SK-N-SH treated with all-trans-retinoic acid at 6 μM for 48 hours (cell line): ENCODE measurements at regions not wholly inside any gene's neighbourhood (a gene's known extent, or its start where the extent isn't known, plus 50 kb on each side); places are given as distances from the start of the nearest gene placed in this dataset.

Experiments used
- ATAC-seq: fragments of 200-7000 bp; cut with Tn5 transposase; 3 replicates; pipeline ENCODE4 v1.9.1; 2020; ENCODE audit warnings: mild to moderate bottlenecking, moderate library complexity
- ARNTL ChIP-seq: fragments of 450-650 bp; formaldehyde crosslinking; IDR thresholded peaks from 2 replicates; pipeline ENCODE4 v1.5.0; 2020; ENCODE audit warnings: low read depth, mild to moderate bottlenecking, moderate library complexity, borderline replicate concordance
- BACH2 ChIP-seq: fragments of 250-450 bp; sonication (Bioruptor Pico); IDR thresholded peaks from 2 replicates; pipeline ENCODE4 v1.9.0; 2021; ENCODE audit warnings: mild to moderate bottlenecking, borderline replicate concordance
- GLIS3 ChIP-seq: fragments of 250-450 bp; sonication (Bioruptor Pico); IDR thresholded peaks from 2 replicates; pipeline ENCODE4 v1.5.0; 2020; ENCODE audit warnings: mild to moderate bottlenecking, moderate library complexity
- ISL1 ChIP-seq: fragments of 250-450 bp; sonication (Bioruptor Pico); IDR thresholded peaks from 2 replicates; pipeline ENCODE4 v2.1.2; 2022; ENCODE audit warnings: mild to moderate bottlenecking, moderate library complexity
- OSR1 ChIP-seq: fragments of 250-450 bp; sonication (Bioruptor Pico); IDR thresholded peaks from 2 replicates; pipeline ENCODE4 v1.8.0; 2022; ENCODE audit warnings: moderate library complexity, mild to moderate bottlenecking, inconsistent platforms
- PPARA ChIP-seq: fragments of 250-450 bp; sonication (Bioruptor Pico); IDR thresholded peaks from 2 replicates; pipeline ENCODE4 v1.5.0; 2020; ENCODE audit warnings: mild to moderate bottlenecking, borderline replicate concordance
- RARB ChIP-seq: fragments of 250-450 bp; sonication (Bioruptor Pico); IDR thresholded peaks from 2 replicates; pipeline ENCODE4 v1.8.0; 2021; ENCODE audit warnings: mild to moderate bottlenecking, moderate library complexity
- SNAI2 ChIP-seq: fragments of 250-450 bp; sonication (Bioruptor Pico); IDR thresholded peaks from 2 replicates; pipeline ENCODE4 v1.5.0; 2020; ENCODE audit warnings: mild to moderate bottlenecking, moderate library complexity
- TCF4 ChIP-seq: fragments of 250-450 bp; sonication (Bioruptor Pico); IDR thresholded peaks from 2 replicates; pipeline ENCODE4 v1.8.0; 2021; ENCODE audit warnings: mild to moderate bottlenecking, moderate library complexity, borderline replicate concordance
- TOX ChIP-seq: fragments of 250-450 bp; sonication (Bioruptor Pico); IDR thresholded peaks from 2 replicates; pipeline ENCODE4 v1.8.0; 2021; ENCODE audit warnings: mild to moderate bottlenecking, moderate library complexity, borderline replicate concordance
- ZC3H10 ChIP-seq: fragments of 250-450 bp; sonication (Bioruptor Pico); IDR thresholded peaks from 2 replicates; pipeline ENCODE4 v1.5.1; 2021; ENCODE audit warnings: mild to moderate bottlenecking, moderate library complexity
- ZFP3 ChIP-seq: fragments of 250-450 bp; sonication (Bioruptor Pico); IDR thresholded peaks from 2 replicates; pipeline ENCODE4 v1.5.0; 2020; ENCODE audit warnings: mild to moderate bottlenecking, moderate library complexity
- ZFP30 ChIP-seq: fragments of 450-650 bp; formaldehyde crosslinking; IDR thresholded peaks from 2 replicates; pipeline ENCODE4 v1.5.0; 2022; ENCODE audit warnings: mild to moderate bottlenecking, moderate library complexity
- ZNF565 ChIP-seq: fragments of 450-650 bp; formaldehyde crosslinking; conservative IDR thresholded peaks from 2 replicates; pipeline ENCODE4 v1.5.0; 2020; ENCODE audit warnings: low read depth, mild to moderate bottlenecking, moderate library complexity
- ZNF8 ChIP-seq: fragments of 450-650 bp; formaldehyde crosslinking; IDR thresholded peaks from 2 replicates; pipeline ENCODE4 v1.5.0; 2020; ENCODE audit warnings: mild to moderate bottlenecking, moderate library complexity
- TF ChIP-seq, protein P1 (sequence below): fragments of 250-450 bp; sonication (Bioruptor Pico); IDR thresholded peaks from 2 replicates; pipeline ENCODE4 v1.5.0; 2020; ENCODE audit warnings: mild to moderate bottlenecking, moderate library complexity
- TF ChIP-seq, protein P2 (sequence below): fragments of 250-450 bp; sonication (Bioruptor Pico); IDR thresholded peaks from 2 replicates; pipeline ENCODE4 v1.8.0; 2021; ENCODE audit warnings: low read depth, mild to moderate bottlenecking, moderate library complexity, borderline replicate concordance
- TF ChIP-seq, protein P3 (sequence below): fragments of 250-450 bp; sonication (Bioruptor Pico); IDR thresholded peaks from 2 replicates; pipeline ENCODE4 v1.5.1; 2021; ENCODE audit warnings: mild to moderate bottlenecking, moderate library complexity
- TF ChIP-seq, protein P4 (sequence below): fragments of 250-450 bp; sonication (Bioruptor Pico); IDR thresholded peaks from 2 replicates; pipeline ENCODE4 v1.8.0; 2020; ENCODE audit warnings: mild to moderate bottlenecking, moderate library complexity, borderline replicate concordance
- TF ChIP-seq, protein P5 (sequence below): fragments of 250-450 bp; sonication (Bioruptor Pico); IDR thresholded peaks from 2 replicates; pipeline ENCODE4 v1.5.1; 2020; ENCODE audit warnings: low read depth, mild to moderate bottlenecking, moderate library complexity

DNA sequence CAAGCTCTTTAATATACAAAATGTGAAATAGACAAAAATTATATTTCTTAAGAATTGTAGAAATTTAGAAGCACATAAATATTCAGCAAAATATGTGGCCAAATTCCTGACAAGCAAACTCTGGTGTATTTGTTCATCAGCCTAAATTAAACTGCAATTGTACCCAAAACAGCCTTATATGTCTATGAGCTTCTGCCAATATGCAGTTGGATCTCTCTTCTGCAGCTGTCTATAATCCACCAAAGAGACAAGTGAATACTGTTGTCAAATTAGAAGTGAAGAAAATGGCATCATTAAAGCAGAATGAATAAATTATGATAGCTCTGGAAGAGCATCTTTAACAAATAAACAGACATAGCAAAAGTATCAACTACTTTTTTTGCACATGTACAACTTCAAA, 755.7 kb downstream of the GRIK2 start:
- no peak for ATAC-seq
- TF ChIP-seq SNAI2 (CRISPR knock-in tag) (no peak), ZFP30 (no peak), ZNF565 (CRISPR knock-in tag) (no peak), ZFP3 (no peak), PPARA (CRISPR knock-in tag) (no peak), TCF4 (CRISPR knock-in tag) (no peak), ARNTL (CRISPR knock-in tag) (no peak), ZC3H10 (CRISPR knock-in tag) (no peak), TOX (CRISPR knock-in tag) (no peak), ZNF8 (CRISPR knock-in tag) (no peak), GLIS3 (CRISPR knock-in tag) (no peak), RARB (CRISPR knock-in tag) (no peak)
- TF ChIP-seq, protein P1, sequence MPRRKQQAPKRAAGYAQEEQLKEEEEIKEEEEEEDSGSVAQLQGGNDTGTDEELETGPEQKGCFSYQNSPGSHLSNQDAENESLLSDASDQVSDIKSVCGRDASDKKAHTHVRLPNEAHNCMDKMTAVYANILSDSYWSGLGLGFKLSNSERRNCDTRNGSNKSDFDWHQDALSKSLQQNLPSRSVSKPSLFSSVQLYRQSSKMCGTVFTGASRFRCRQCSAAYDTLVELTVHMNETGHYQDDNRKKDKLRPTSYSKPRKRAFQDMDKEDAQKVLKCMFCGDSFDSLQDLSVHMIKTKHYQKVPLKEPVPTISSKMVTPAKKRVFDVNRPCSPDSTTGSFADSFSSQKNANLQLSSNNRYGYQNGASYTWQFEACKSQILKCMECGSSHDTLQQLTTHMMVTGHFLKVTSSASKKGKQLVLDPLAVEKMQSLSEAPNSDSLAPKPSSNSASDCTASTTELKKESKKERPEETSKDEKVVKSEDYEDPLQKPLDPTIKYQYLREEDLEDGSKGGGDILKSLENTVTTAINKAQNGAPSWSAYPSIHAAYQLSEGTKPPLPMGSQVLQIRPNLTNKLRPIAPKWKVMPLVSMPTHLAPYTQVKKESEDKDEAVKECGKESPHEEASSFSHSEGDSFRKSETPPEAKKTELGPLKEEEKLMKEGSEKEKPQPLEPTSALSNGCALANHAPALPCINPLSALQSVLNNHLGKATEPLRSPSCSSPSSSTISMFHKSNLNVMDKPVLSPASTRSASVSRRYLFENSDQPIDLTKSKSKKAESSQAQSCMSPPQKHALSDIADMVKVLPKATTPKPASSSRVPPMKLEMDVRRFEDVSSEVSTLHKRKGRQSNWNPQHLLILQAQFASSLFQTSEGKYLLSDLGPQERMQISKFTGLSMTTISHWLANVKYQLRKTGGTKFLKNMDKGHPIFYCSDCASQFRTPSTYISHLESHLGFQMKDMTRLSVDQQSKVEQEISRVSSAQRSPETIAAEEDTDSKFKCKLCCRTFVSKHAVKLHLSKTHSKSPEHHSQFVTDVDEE (CRISPR knock-in tag): no peak
- TF ChIP-seq, protein P2, sequence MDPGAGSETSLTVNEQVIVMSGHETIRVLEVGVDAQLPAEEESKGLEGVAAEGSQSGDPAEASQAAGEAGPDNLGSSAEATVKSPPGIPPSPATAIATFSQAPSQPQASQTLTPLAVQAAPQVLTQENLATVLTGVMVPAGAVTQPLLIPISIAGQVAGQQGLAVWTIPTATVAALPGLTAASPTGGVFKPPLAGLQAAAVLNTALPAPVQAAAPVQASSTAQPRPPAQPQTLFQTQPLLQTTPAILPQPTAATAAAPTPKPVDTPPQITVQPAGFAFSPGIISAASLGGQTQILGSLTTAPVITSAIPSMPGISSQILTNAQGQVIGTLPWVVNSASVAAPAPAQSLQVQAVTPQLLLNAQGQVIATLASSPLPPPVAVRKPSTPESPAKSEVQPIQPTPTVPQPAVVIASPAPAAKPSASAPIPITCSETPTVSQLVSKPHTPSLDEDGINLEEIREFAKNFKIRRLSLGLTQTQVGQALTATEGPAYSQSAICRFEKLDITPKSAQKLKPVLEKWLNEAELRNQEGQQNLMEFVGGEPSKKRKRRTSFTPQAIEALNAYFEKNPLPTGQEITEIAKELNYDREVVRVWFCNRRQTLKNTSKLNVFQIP (CRISPR knock-in tag): no peak
- TF ChIP-seq, protein P3, sequence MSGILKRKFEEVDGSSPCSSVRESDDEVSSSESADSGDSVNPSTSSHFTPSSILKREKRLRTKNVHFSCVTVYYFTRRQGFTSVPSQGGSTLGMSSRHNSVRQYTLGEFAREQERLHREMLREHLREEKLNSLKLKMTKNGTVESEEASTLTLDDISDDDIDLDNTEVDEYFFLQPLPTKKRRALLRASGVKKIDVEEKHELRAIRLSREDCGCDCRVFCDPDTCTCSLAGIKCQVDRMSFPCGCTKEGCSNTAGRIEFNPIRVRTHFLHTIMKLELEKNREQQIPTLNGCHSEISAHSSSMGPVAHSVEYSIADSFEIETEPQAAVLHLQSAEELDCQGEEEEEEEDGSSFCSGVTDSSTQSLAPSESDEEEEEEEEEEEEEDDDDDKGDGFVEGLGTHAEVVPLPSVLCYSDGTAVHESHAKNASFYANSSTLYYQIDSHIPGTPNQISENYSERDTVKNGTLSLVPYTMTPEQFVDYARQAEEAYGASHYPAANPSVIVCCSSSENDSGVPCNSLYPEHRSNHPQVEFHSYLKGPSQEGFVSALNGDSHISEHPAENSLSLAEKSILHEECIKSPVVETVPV: no peak
- TF ChIP-seq, protein P4, sequence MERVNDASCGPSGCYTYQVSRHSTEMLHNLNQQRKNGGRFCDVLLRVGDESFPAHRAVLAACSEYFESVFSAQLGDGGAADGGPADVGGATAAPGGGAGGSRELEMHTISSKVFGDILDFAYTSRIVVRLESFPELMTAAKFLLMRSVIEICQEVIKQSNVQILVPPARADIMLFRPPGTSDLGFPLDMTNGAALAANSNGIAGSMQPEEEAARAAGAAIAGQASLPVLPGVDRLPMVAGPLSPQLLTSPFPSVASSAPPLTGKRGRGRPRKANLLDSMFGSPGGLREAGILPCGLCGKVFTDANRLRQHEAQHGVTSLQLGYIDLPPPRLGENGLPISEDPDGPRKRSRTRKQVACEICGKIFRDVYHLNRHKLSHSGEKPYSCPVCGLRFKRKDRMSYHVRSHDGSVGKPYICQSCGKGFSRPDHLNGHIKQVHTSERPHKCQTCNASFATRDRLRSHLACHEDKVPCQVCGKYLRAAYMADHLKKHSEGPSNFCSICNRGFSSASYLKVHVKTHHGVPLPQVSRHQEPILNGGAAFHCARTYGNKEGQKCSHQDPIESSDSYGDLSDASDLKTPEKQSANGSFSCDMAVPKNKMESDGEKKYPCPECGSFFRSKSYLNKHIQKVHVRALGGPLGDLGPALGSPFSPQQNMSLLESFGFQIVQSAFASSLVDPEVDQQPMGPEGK (CRISPR knock-in tag): no peak

DNA sequence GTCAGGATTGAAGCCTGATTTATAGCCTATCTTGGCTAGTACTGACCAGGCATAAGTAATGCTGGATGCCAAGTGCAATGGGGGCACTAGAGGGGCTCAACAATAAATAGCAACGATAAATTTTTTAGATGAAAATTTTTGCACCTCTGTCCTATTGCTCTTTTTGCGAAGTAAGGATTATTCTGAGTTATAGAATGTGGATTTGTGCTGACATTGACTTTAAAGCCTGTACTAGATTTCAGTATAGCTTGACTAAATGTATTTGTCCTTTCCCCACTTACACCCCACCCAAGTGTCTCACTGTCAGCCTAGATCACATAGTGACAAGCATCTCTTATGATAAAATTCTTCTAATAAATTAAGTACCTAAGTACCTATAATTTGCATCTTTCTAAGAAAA, 757.0 kb downstream of the GRIK2 start:
- no peak for ATAC-seq
- no peak for TF ChIP-seq SNAI2 (CRISPR knock-in tag)
- TF ChIP-seq RARB (CRISPR knock-in tag): no peak
- no peak for TF ChIP-seq BACH2 (CRISPR knock-in tag)
- no peak for TF ChIP-seq ZC3H10 (CRISPR knock-in tag)
- no peak for TF ChIP-seq TOX (CRISPR knock-in tag)
- TF ChIP-seq, protein P1 (CRISPR knock-in tag): no peak
- no peak for TF ChIP-seq GLIS3 (CRISPR knock-in tag)
- no peak for TF ChIP-seq OSR1 (CRISPR knock-in tag)
- TF ChIP-seq, protein P5, sequence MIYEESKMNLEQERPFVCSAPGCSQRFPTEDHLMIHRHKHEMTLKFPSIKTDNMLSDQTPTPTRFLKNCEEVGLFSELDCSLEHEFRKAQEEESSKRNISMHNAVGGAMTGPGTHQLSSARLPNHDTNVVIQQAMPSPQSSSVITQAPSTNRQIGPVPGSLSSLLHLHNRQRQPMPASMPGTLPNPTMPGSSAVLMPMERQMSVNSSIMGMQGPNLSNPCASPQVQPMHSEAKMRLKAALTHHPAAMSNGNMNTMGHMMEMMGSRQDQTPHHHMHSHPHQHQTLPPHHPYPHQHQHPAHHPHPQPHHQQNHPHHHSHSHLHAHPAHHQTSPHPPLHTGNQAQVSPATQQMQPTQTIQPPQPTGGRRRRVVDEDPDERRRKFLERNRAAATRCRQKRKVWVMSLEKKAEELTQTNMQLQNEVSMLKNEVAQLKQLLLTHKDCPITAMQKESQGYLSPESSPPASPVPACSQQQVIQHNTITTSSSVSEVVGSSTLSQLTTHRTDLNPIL (CRISPR knock-in tag): no peak
- TF ChIP-seq, protein P4 (CRISPR knock-in tag): no peak
- TF ChIP-seq ISL1: no peak
- no peak for TF ChIP-seq ZFP3
